ENCODE measurements at regions not wholly inside any gene's neighbourhood (a gene's known extent, or its start where the extent isn't known, plus 50 kb on each side); places are given as distances from the start of the nearest gene placed in this dataset.

DNA sequence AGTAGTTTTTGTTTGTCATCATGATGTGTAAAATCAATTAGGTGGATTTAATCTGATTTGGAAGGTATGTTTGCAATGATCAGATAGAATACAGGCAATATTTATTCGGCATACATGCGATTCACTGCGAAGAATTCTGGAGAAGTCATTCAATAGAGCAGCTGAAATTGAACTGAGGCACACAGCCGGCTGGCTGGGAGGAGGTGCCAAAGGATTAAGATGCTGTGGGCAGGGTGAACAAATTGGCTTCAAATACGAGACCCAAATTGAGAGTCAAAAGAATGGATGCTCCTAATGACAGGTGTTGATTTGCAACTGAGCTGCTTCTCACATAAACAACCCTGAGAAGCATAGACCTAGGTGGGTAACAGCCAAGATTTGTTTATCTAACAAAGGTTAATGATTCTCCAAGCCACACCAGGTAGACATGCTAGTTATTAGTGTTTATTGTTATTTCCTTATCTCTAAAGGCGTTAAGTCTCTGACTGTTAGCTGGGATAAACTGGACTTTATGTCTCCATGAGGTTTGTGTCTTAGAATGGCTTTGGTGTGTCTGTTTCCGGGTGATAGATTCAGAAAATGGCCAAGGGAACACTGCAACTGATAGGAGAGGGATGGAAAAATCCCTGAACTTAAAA is 55.3 kb upstream of the CLINT1 start:
- H3K4me3 ChIP-seq = no peak overlapping the region
- intact Hi-C loops (cut with DNase I; ENCODE audit: low total_unique reads) = no loop called here
- H3K27me3 ChIP-seq = no peaks in the 10 kb centered on the region
- no peaks in the 10 kb centered on the region for H3K9me3 ChIP-seq
- H3K36me3 ChIP-seq = no peaks in the 10 kb centered on the region
- no peak for DNase-seq
- H3K27ac ChIP-seq = no peak overlapping the region
- H3K4me1 ChIP-seq = peaks cover 0 to 24% (median 16%) of the 10 kb centered on the region in 4 donors
- TF ChIP-seq, protein P1, sequence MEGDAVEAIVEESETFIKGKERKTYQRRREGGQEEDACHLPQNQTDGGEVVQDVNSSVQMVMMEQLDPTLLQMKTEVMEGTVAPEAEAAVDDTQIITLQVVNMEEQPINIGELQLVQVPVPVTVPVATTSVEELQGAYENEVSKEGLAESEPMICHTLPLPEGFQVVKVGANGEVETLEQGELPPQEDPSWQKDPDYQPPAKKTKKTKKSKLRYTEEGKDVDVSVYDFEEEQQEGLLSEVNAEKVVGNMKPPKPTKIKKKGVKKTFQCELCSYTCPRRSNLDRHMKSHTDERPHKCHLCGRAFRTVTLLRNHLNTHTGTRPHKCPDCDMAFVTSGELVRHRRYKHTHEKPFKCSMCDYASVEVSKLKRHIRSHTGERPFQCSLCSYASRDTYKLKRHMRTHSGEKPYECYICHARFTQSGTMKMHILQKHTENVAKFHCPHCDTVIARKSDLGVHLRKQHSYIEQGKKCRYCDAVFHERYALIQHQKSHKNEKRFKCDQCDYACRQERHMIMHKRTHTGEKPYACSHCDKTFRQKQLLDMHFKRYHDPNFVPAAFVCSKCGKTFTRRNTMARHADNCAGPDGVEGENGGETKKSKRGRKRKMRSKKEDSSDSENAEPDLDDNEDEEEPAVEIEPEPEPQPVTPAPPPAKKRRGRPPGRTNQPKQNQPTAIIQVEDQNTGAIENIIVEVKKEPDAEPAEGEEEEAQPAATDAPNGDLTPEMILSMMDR (IDR thresholded peaks at IDR 0.05) = no peak

GRCh38 chr5:157913575-157913974 is 54.6 kb upstream of the CLINT1 start:
- Histone ChIP-seq H3K4me3 (no peak overlapping the region), H3K27me3 (no peaks in the 10 kb centered on the region), H3K9me3 (no peaks in the 10 kb centered on the region), H3K27ac (no peak overlapping the region), H3K36me3 (no peaks in the 10 kb centered on the region), H3K4me1 (peaks cover 0 to 23% (median 15%) of the 10 kb centered on the region in 4 donors)
- TF ChIP-seq, protein P1 (IDR thresholded peaks at IDR 0.05) = no peak
- DNase-seq = no peak
- intact Hi-C loops (cut with DNase I; ENCODE audit: low total_unique reads) = no loop called here

DNA sequence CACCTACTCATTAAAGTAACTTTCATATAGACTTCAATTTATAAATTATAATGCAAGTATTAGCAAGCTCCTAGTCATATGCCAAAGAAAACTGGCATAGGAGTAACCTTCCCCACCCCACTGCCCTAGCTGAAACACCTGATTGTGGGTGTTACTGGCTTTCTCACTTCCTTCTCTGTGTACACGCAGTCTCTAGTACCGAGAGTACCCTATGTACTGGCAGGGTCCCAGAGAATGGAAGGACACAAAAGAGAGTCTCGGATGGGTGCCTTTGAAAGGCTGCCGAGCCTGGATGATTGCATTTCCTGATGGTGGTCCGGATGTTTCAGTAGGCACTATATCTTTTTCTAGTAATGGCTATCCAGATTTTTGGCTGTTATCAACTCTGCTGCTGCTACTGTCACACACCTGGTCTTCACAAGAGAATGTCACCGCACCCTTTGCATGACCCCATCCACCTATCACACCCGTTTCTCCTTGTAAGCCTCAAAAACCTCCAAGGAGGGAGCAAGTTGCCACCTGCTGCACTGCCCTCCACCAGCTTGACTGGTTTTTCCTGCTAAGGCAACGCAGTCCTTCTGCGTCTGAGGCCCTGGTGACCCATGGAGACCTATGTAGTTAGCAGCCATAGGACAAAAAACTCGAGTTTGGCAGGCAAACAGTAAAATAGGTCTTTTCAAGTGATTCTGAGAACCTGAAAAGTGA is 53.8 kb upstream of the CLINT1 start:
- H3K9me3 ChIP-seq = no peaks in the 10 kb centered on the region
- TF ChIP-seq, protein P1 (IDR thresholded peaks at IDR 0.05) = no peak
- no peak overlapping the region for H3K27ac ChIP-seq
- H3K4me3 ChIP-seq = no peak overlapping the region
- H3K36me3 ChIP-seq = no peaks in the 10 kb centered on the region
- H3K4me1 ChIP-seq = peaks cover 0 to 20% (median 12%) of the 10 kb centered on the region in 4 donors
- intact Hi-C loops (cut with DNase I; ENCODE audit: low total_unique reads) = no loop called here
- DNase-seq = no peak
- H3K27me3 ChIP-seq = no peaks in the 10 kb centered on the region

- H3K36me3 ChIP-seq = no peaks in the 10 kb centered on the region
- H3K27ac ChIP-seq = no peak overlapping the region
- no peaks in the 10 kb centered on the region for H3K9me3 ChIP-seq
- intact Hi-C loops (cut with DNase I; ENCODE audit: low total_unique reads) = no loop called here
- H3K4me3 ChIP-seq = no peak overlapping the region
- H3K4me1 ChIP-seq = peaks cover 0 to 14% (median 9%) of the 10 kb centered on the region in 4 donors
- H3K27me3 ChIP-seq = no peaks in the 10 kb centered on the region
- DNase-seq = no peak
- TF ChIP-seq, protein P1 (IDR thresholded peaks at IDR 0.05) = no peak
Observed at GRCh38 chr5:157911568-157911967, 52.6 kb upstream of the CLINT1 start.

All from tibial artery (tissue), 4 donors.